ENCODE measurements at regions not wholly inside any gene's neighbourhood (a gene's known extent, or its start where the extent isn't known, plus 50 kb on each side); places are given as distances from the start of the nearest gene placed in this dataset.

DNA sequence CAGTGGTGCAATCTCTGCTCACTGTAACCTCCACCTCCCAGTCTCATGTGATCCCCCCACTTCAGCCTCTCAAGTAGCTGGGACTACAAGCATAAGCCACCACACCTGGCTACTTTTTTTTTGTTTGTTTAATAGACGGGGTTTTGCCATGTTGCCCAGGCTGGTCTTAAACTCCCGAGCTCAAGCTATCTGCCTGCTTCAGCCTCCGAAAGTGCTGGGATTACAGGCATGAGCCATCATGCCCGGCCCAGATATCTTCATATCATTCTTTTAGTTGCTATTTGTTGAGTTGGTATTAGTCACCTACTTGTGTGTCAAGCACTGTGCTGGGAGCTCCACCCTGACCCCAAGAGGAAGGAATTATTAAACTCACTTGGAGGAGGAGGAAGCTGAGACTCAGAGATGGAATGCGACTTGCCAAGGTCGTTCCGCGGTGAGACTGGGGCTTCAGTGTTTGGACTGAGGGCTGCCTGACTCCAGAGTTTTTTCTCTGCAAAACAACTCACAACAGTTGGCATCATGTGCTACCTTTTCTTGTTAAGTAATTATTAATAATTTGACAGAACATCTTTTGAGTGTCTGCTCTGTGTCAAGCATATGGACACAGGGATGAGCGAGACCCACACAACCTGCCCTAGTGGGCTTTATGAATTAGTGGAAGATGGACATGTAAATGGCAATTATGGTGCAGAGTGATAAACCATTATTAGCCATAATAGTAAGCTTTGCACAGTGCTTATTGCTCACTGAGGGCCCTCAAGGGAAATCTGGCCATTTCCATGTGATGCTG is 132.0 kb downstream of the FOXD2 start:
- no peaks in the 10 kb centered on the region for H3K9me3 Mint-ChIP-seq
- H3K27ac Mint-ChIP-seq = no peak overlapping the region
- DNase-seq (no peak), ATAC-seq (no peak)
- H3K36me3 Mint-ChIP-seq (ENCODE audit: low read depth) = no peaks in the 10 kb centered on the region
- no peak overlapping the region for H3K4me3 Mint-ChIP-seq
- peaks cover 13% of the 10 kb centered on the region for H3K27me3 Mint-ChIP-seq
- H3K4me1 Mint-ChIP-seq = no peaks in the 10 kb centered on the region

- Mint-ChIP-seq H3K27me3 (peaks cover 14% of the 10 kb centered on the region), H3K4me3 (no peak overlapping the region)
- no peak for ATAC-seq
Observed at GRCh38 chr1:47571161-47571560, 133.3 kb downstream of the FOXD2 start.

DNA sequence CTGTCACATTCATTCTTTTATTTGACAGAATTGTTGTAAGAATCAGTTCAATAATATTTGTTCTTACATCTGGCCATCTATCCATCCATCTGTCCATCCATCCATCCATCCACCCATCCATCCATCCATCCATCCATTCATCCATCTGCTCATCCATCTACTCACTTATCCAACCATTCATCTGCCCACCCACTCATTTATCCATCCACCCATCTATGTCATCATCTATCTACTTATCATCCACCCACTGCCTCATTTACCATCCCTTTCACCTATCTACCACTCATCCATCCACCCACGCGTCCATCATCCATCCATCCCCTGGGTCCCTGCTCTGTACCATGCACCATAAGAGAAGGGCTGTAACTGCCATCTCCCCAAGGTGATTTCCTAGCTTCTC is 134.1 kb downstream of the FOXD2 start:
- DNase-seq (no peak), ATAC-seq (no peak)
- no peak overlapping the region for H3K27ac Mint-ChIP-seq
- peaks cover 14% of the 10 kb centered on the region for H3K27me3 Mint-ChIP-seq
- H3K9me3 Mint-ChIP-seq = no peaks in the 10 kb centered on the region
- H3K36me3 Mint-ChIP-seq (ENCODE audit: low read depth) = no peaks in the 10 kb centered on the region
- no peaks in the 10 kb centered on the region for H3K4me1 Mint-ChIP-seq
- H3K4me3 Mint-ChIP-seq = no peak overlapping the region

More at GRCh38 chr1:47571161-47571560, 133.3 kb downstream of the FOXD2 start:
- Mint-ChIP-seq H3K27ac (no peak overlapping the region), H3K4me1 (no peaks in the 10 kb centered on the region), H3K36me3 (ENCODE audit: low read depth) (no peaks in the 10 kb centered on the region), H3K9me3 (no peaks in the 10 kb centered on the region)
- DNase-seq = no peak

- Mint-ChIP-seq H3K27me3 (peaks cover 18% of the 10 kb centered on the region), H3K36me3 (ENCODE audit: low read depth) (no peaks in the 10 kb centered on the region), H3K4me3 (no peak overlapping the region), H3K27ac (no peak overlapping the region), H3K4me1 (no peaks in the 10 kb centered on the region), H3K9me3 (no peaks in the 10 kb centered on the region)
- DNase-seq = no peak
- ATAC-seq = no peak
Observed at GRCh38 chr1:47572731-47573430, 135.0 kb downstream of the FOXD2 start.

GRCh38 chr1:47574451-47575165 is 136.8 kb downstream of the FOXD2 start:
- H3K27me3 Mint-ChIP-seq = peaks cover 16% of the 10 kb centered on the region
- H3K4me1 Mint-ChIP-seq = no peaks in the 10 kb centered on the region
- no peak overlapping the region for H3K27ac Mint-ChIP-seq
- no peak overlapping the region for H3K4me3 Mint-ChIP-seq
- DNase-seq = no peak
- no peaks in the 10 kb centered on the region for H3K36me3 Mint-ChIP-seq (ENCODE audit: low read depth)
- ATAC-seq = no peak
- no peaks in the 10 kb centered on the region for H3K9me3 Mint-ChIP-seq

GRCh38 chr1:47575855-47576757 is 138.3 kb downstream of the FOXD2 start:
- ATAC-seq = no peak
- Mint-ChIP-seq H3K4me1 (no peaks in the 10 kb centered on the region), H3K27ac (no peak overlapping the region), H3K36me3 (ENCODE audit: low read depth) (no peaks in the 10 kb centered on the region), H3K4me3 (no peak overlapping the region), H3K9me3 (no peaks in the 10 kb centered on the region), H3K27me3 (peaks cover 10% of the 10 kb centered on the region)
- DNase-seq = no peak

DNA sequence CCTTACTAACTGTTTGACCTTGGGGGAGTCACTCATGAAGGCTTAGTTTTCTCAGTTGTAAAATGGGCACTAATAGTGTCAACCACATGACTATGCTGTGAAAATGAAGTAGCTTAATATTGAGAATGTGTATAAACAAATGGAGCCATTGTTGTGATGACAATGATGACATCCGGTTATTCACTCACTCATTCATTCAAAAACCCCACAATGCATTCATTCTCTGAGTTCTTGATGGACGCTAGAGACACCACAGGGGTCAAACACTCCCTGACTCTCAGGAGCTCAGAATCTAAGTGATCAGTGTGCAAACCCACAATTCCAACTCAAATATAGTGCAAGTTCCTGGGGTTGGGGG is 138.9 kb downstream of the FOXD2 start:
- DNase-seq (no peak), ATAC-seq (no peak)
- no peak overlapping the region for H3K27ac Mint-ChIP-seq
- no peak overlapping the region for H3K4me3 Mint-ChIP-seq
- H3K27me3 Mint-ChIP-seq = peaks cover 10% of the 10 kb centered on the region
- no peaks in the 10 kb centered on the region for H3K4me1 Mint-ChIP-seq
- no peaks in the 10 kb centered on the region for H3K9me3 Mint-ChIP-seq
- no peaks in the 10 kb centered on the region for H3K36me3 Mint-ChIP-seq (ENCODE audit: low read depth)

DNA sequence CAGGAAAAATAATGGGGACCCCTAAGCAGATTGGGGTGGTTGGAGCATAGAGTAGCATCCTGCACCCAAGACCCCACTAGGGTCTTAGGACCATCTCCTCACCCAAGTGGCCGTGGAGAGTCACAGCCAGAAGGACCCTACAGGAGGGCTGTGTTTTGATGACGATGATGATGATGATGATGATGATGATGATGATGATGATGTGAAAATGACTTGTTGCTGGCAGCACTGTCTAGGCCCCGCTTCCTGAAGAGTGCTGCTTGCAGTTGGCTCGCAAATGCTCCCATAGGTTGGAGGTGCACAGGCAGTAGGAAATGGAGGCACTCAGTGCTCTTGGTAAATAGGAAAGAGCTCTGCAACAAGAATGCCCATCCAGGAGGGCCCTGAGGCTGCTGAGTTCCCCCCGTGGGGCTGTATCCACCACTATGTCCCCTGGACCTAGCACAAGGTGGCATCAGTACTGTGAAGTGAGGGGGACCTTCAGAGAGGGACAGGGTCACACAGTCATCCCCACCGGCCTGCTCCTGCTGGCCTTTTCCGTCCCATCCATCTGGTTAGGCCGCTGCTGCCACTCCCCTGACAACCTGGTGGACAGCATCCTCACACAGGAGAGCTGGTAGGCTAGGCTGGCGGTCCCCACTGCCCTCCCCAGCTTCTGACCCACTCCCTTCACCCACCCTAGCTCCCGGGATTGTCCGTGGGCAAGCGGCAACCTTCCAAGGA is 139.6 kb downstream of the FOXD2 start:
- ATAC-seq (no peak), DNase-seq (no peak)
- H3K27me3 Mint-ChIP-seq = peaks cover 9% of the 10 kb centered on the region
- no peak overlapping the region for H3K4me3 Mint-ChIP-seq
- no peaks in the 10 kb centered on the region for H3K4me1 Mint-ChIP-seq
- no peak overlapping the region for H3K27ac Mint-ChIP-seq
- H3K36me3 Mint-ChIP-seq (ENCODE audit: low read depth) = no peaks in the 10 kb centered on the region
- no peaks in the 10 kb centered on the region for H3K9me3 Mint-ChIP-seq

- no peak overlapping the region for H3K27ac Mint-ChIP-seq
- H3K4me3 Mint-ChIP-seq = no peak overlapping the region
- H3K27me3 Mint-ChIP-seq = peaks cover 10% of the 10 kb centered on the region
- ATAC-seq (no peak), DNase-seq (no peak)
- H3K9me3 Mint-ChIP-seq = no peaks in the 10 kb centered on the region
- no peaks in the 10 kb centered on the region for H3K36me3 Mint-ChIP-seq (ENCODE audit: low read depth)
- peaks cover under 1% of the 10 kb centered on the region for H3K4me1 Mint-ChIP-seq
Observed at GRCh38 chr1:47578026-47578720, 140.3 kb downstream of the FOXD2 start.

- no peak for ATAC-seq
- Mint-ChIP-seq H3K9me3 (no peaks in the 10 kb centered on the region), H3K36me3 (ENCODE audit: low read depth) (no peaks in the 10 kb centered on the region), H3K4me1 (peaks cover 3% of the 10 kb centered on the region), H3K4me3 (no peak overlapping the region), H3K27me3 (peaks cover 10% of the 10 kb centered on the region), H3K27ac (no peak overlapping the region)
- DNase-seq = no peak
Observed at GRCh38 chr1:47578721-47579419, 141.0 kb downstream of the FOXD2 start.

- ATAC-seq (no peak), DNase-seq (no peak)
- no peaks in the 10 kb centered on the region for H3K36me3 Mint-ChIP-seq (ENCODE audit: low read depth)
- no peak overlapping the region for H3K27ac Mint-ChIP-seq
- H3K4me3 Mint-ChIP-seq = no peak overlapping the region
- no peaks in the 10 kb centered on the region for H3K9me3 Mint-ChIP-seq
- H3K27me3 Mint-ChIP-seq = peaks cover 12% of the 10 kb centered on the region
- H3K4me1 Mint-ChIP-seq = peaks cover 3% of the 10 kb centered on the region
Observed at GRCh38 chr1:47579809-47580208, 142.0 kb downstream of the FOXD2 start.

- Mint-ChIP-seq H3K9me3 (no peaks in the 10 kb centered on the region), H3K27ac (no peak overlapping the region), H3K36me3 (ENCODE audit: low read depth) (no peaks in the 10 kb centered on the region), H3K27me3 (peaks cover 11% of the 10 kb centered on the region), H3K4me3 (no peak overlapping the region), H3K4me1 (peaks cover 3% of the 10 kb centered on the region)
- ATAC-seq = no peak
- no peak for DNase-seq
Observed at GRCh38 chr1:47580451-47580995, 142.7 kb downstream of the FOXD2 start.

Data from activated naive CD8-positive, alpha-beta T cell treated with anti-CD3 and anti-CD28 coated beads, Interleukin-2, amount 50 U/mL, for 24 hours (primary cell).